H1 (cell line): ENCODE measurements at regions not wholly inside any gene's neighbourhood (a gene's known extent, or its start where the extent isn't known, plus 50 kb on each side); places are given as distances from the start of the nearest gene placed in this dataset.

ENCODE experiments used
- CTCF ChIA-PET: fragments of 300-600 bp; sonication (Branson Sonifier 250); formaldehyde crosslinking; loops from one replicate; lab custom pipeline; 2021; ENCODE audit not compliant: partially characterized antibody; lab: Charles Lee
- POLR2A ChIA-PET: fragments of 300-600 bp; sonication (Branson Sonifier 250); formaldehyde crosslinking; loops from one replicate; lab custom pipeline; 2021; ENCODE audit warnings: inconsistent platforms; ENCODE audit not compliant: partially characterized antibody; lab: Charles Lee
- DNase-seq, 2 experiments: peaks; one replicate each; pipeline versions ENCODE4 v3.0.0 to v3.0.0-alpha.2; 2010 to 2022; ENCODE audit warnings: low spot score in 2 of 2, low read depth in 1 of 2, mixed read lengths in 1 of 2
- FAIRE-seq: peaks from 2 replicates; lab custom pipeline; 2011; peaks lifted over from hg19 to GRCh38; lab: Jason Lieb, UNC
- H2AFZ ChIP-seq: 2 replicates; pipeline ENCODE4 v1.8.1; 2012; ENCODE audit warnings: low read length, inconsistent platforms
- H2AK5ac ChIP-seq: 2 replicates; pipeline ENCODE4 v1.6.1; 2013; ENCODE audit warnings: low read depth, low read length
- H2BK120ac ChIP-seq: replicated peaks from 2 replicates; pipeline ENCODE3; 2013; ENCODE audit warnings: low read depth, low read length, inconsistent platforms
- H2BK12ac ChIP-seq: 2 replicates; pipeline ENCODE4 v1.6.1; 2013; ENCODE audit warnings: low read depth, low read length
- H2BK15ac ChIP-seq: 2 replicates; pipeline ENCODE4 v1.6.1; 2013; ENCODE audit warnings: low read length
- H2BK20ac ChIP-seq: 2 replicates; pipeline ENCODE4 v1.6.1; 2013; ENCODE audit warnings: low read length
- H2BK5ac ChIP-seq: 2 replicates; pipeline ENCODE4 v1.6.1; 2013; ENCODE audit warnings: low read depth, low read length
- H3K14ac ChIP-seq: 2 replicates; pipeline ENCODE4 v1.6.1; 2013; ENCODE audit warnings: inconsistent platforms; ENCODE audit not compliant: insufficient read length
- H3K18ac ChIP-seq: 2 replicates; pipeline ENCODE4 v1.6.1; 2013; ENCODE audit warnings: low read length; ENCODE audit errors: extremely low read depth
- H3K23ac ChIP-seq: 2 replicates; pipeline ENCODE4 v1.6.1; 2013; ENCODE audit warnings: inconsistent platforms; ENCODE audit not compliant: insufficient read length
- H3K23me2 ChIP-seq: 2 replicates; pipeline ENCODE4 v1.6.1; 2013; ENCODE audit warnings: low read depth, low read length
- H3K27ac ChIP-seq: 2 replicates; pipeline ENCODE4 v1.6.1; 2011; ENCODE audit warnings: low read depth, low read length, inconsistent platforms
- H3K27me3 ChIP-seq, 4 experiments: replicated peaks in 1 of 4; 1 replicate in 1 of 4; 2 replicates in 3 of 4; pipeline versions ENCODE4 v1.6.1 to v1.8.1; 2011 to 2013; ENCODE audit warnings: low read length in 3 of 4, mild to moderate bottlenecking in 3 of 4, inconsistent platforms in 2 of 4, mixed read lengths in 2 of 4, moderate library complexity in 1 of 4; ENCODE audit not compliant: control insufficient read depth in 3 of 4, insufficient read depth in 3 of 4; ENCODE audit errors: extremely low read depth in 1 of 4
- H3K36me3 ChIP-seq, 4 experiments: 2 replicates each; pipeline versions ENCODE4 v1.6.1 to v1.8.1; 2011 to 2013; ENCODE audit warnings: mild to moderate bottlenecking in 4 of 4, low read length in 3 of 4, moderate library complexity in 2 of 4, control low read depth in 1 of 4, inconsistent platforms in 1 of 4; ENCODE audit not compliant: insufficient read depth in 4 of 4, control insufficient read depth in 2 of 4
- H3K4ac ChIP-seq: replicated peaks from 2 replicates; pipeline ENCODE3; 2013; ENCODE audit warnings: low read length, low read depth, mixed read lengths, inconsistent platforms; ENCODE audit not compliant: insufficient read length
- H3K4me1 ChIP-seq, 4 experiments: replicated peaks in 1 of 4; 1 replicate in 1 of 4; 2 replicates in 3 of 4; pipeline versions ENCODE4 v1.6.1 to v1.8.1; 2011 to 2013; ENCODE audit warnings: low read length in 3 of 4, inconsistent platforms in 2 of 4, mixed read lengths in 1 of 4; ENCODE audit not compliant: insufficient read depth in 4 of 4, control insufficient read depth in 3 of 4
- H3K4me2 ChIP-seq, 2 experiments: 2 replicates each; pipeline versions ENCODE4 v1.6.1 to v1.8.1; 2011 to 2013; ENCODE audit warnings: low read depth in 2 of 2, low read length in 2 of 2, control low read depth in 1 of 2, inconsistent platforms in 1 of 2, mild to moderate bottlenecking in 1 of 2; ENCODE audit not compliant: insufficient read depth in 1 of 2
- H3K4me3 ChIP-seq, 4 experiments: fragments of 200-600, 300-600 bp in 1 of 4; sonication (generic), shearing (Covaris generic), sonication (Bioruptor Twin) in 1 of 4; 2 replicates each; pipeline versions ENCODE4 v1.5.1 to v1.8.1; 2011 to 2016; ENCODE audit warnings: low read length in 4 of 4, low read depth in 3 of 4, control low read depth in 2 of 4, inconsistent platforms in 2 of 4, mild to moderate bottlenecking in 2 of 4, mixed read lengths in 1 of 4, moderate library complexity in 1 of 4; ENCODE audit not compliant: insufficient read depth in 2 of 4; ENCODE audit errors: extremely low read depth in 1 of 4
- H3K56ac ChIP-seq: replicated peaks from 2 replicates; pipeline ENCODE3; 2013; ENCODE audit warnings: low read depth, mild to moderate bottlenecking, mixed read lengths, low read length, inconsistent platforms; ENCODE audit not compliant: insufficient read length
- H3K79me1 ChIP-seq: 2 replicates; pipeline ENCODE4 v1.6.1; 2013; ENCODE audit warnings: low read depth, low read length, control low read depth
- H3K79me2 ChIP-seq, 2 experiments: 2 replicates each; pipeline versions ENCODE4 v1.6.1 to v1.8.1; 2012 to 2013; ENCODE audit warnings: low read length in 2 of 2, mild to moderate bottlenecking in 2 of 2, inconsistent platforms in 1 of 2; ENCODE audit not compliant: insufficient read depth in 2 of 2, control insufficient read depth in 1 of 2
- H3K9ac ChIP-seq, 4 experiments: replicated peaks in 1 of 4; 1 replicate in 1 of 4; 2 replicates in 3 of 4; pipeline versions ENCODE4 v1.6.1 to v1.8.1; 2011 to 2013; ENCODE audit warnings: low read depth in 3 of 4, low read length in 3 of 4, control low read depth in 2 of 4, mild to moderate bottlenecking in 2 of 4, moderate library complexity in 2 of 4, inconsistent platforms in 1 of 4; ENCODE audit errors: extremely low read depth in 1 of 4
- H3K9me3 ChIP-seq, 2 experiments: 2 replicates each; pipeline versions ENCODE4 v1.6.1 to v1.8.1; 2012 to 2013; ENCODE audit warnings: mild to moderate bottlenecking in 2 of 2, moderate library complexity in 2 of 2, control low read depth in 1 of 2, inconsistent platforms in 1 of 2, low read depth in 1 of 2, low read length in 1 of 2, mixed read lengths in 1 of 2; ENCODE audit not compliant: insufficient read depth in 2 of 2
- H4K20me1 ChIP-seq, 2 experiments: replicated peaks in 1 of 2; 2 replicates each; pipeline versions ENCODE3 to v1.8.1; 2011 to 2013; ENCODE audit warnings: inconsistent platforms in 2 of 2, low read length in 2 of 2, mild to moderate bottlenecking in 1 of 2; ENCODE audit not compliant: insufficient read depth in 2 of 2, control insufficient read depth in 1 of 2
- H4K5ac ChIP-seq: 2 replicates; pipeline ENCODE4 v1.6.1; 2013; ENCODE audit warnings: low read length, low read depth, mixed read lengths, inconsistent platforms; ENCODE audit not compliant: insufficient read length
- H4K8ac ChIP-seq: 2 replicates; pipeline ENCODE4 v1.8.0; 2013; ENCODE audit warnings: mild to moderate bottlenecking, moderate library complexity, low read length, inconsistent platforms; ENCODE audit not compliant: insufficient read depth; ENCODE audit errors: extremely low read depth
- H4K91ac ChIP-seq: replicated peaks from 2 replicates; pipeline ENCODE3; 2013; ENCODE audit warnings: low read length, mixed read lengths, inconsistent platforms; ENCODE audit not compliant: insufficient read length
- BACH1 ChIP-seq: IDR thresholded peaks from 2 replicates; pipeline ENCODE4 v1.6.1; 2012; ENCODE audit warnings: low read length, improper control_type of control experiment
- CHD1 ChIP-seq: IDR thresholded peaks from 2 replicates; pipeline ENCODE4 v1.6.1; 2012; ENCODE audit warnings: low read depth, low read length, improper control_type of control experiment
- JUND ChIP-seq: IDR thresholded peaks from 2 replicates; pipeline ENCODE4 v1.6.1; 2011; ENCODE audit warnings: mild to moderate bottlenecking, improper control_type of control experiment, low read length
- MAFK ChIP-seq: IDR thresholded peaks from 2 replicates; pipeline ENCODE4 v1.6.1; 2012; ENCODE audit warnings: low read depth, mild to moderate bottlenecking, improper control_type of control experiment, low read length
- POU5F1 ChIP-seq: IDR thresholded peaks from 2 replicates; pipeline ENCODE4 v1.6.1; 2011; ENCODE audit warnings: low read depth, mild to moderate bottlenecking, low read length, moderate library complexity
- RNF2 ChIP-seq: fragments of 200-900, 300-1000 bp; sonication (generic); IDR thresholded peaks from 2 replicates; pipeline ENCODE4 v1.7.1; 2016; ENCODE audit warnings: borderline replicate concordance, low read depth, mild to moderate bottlenecking, antibody characterized with exemption, low read length; ENCODE audit not compliant: poor library complexity, severe bottlenecking; ENCODE audit errors: missing control alignments
- SP1 ChIP-seq: IDR thresholded peaks from 2 replicates; pipeline ENCODE4 v1.6.1; 2011; ENCODE audit warnings: low read depth, low read length
- TAF7 ChIP-seq: optimal IDR thresholded peaks from 2 replicates; pipeline ENCODE3; 2011; ENCODE audit warnings: low read depth, mild to moderate bottlenecking, inconsistent platforms, low read length, moderate library complexity, borderline replicate concordance
- TBP ChIP-seq: IDR thresholded peaks from 2 replicates; pipeline ENCODE4 v1.6.1; 2011; ENCODE audit warnings: low read depth, low read length, improper control_type of control experiment
- WGBS, 2 experiments: shearing (Covaris generic) in 1 of 2; methylation state at CpG; one replicate each; pipeline versions ENCODE4 v1.1.6 to v1.1.7; 2013 to 2015; ENCODE audit warnings: low lambda C conversion rate in 2 of 2, mixed read lengths in 2 of 2, inconsistent platforms in 1 of 2, low coverage in 1 of 2, missing lambda C conversion rate in 1 of 2; ENCODE audit not compliant: insufficient replicate concordance in 2 of 2, insufficient coverage in 1 of 2, insufficient read length in 1 of 2; ENCODE audit errors: extremely low coverage in 1 of 2, missing lambda C conversion rate in 1 of 2; 5-methylcytosine and 5-hydroxymethylcytosine counted together

DNA sequence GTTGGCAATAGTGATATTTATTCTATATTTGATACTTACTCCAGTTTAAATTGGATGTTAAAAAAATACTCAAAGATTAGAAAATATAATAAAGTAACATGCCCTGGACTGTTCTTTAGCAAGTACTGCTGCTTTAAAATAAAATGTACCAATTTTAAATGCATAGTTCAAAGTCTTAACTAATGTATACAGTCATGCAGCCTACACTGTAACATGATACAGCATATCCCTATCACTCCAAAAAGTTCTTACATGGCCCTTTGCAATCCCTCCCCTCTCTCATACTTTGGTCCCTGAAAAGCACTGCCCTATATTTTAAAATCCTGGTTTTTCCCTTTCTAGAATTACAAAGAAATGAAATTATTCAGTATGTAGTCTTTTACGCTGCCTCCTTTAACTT is 726.6 kb downstream of the LTN1 start:
- H3K36me3 ChIP-seq, result no peaks in the 10 kb centered on the region
- no peak overlapping the region for H2AFZ ChIP-seq
- no peak overlapping the region for H4K91ac ChIP-seq
- 94% methylated on average over 1 of the region's 1 CpG; no CpG with 5 or more reads in 1 of the 2 experiments for WGBS, 2 experiments
- no peaks in the 10 kb centered on the region for H3K4me1 ChIP-seq
- FAIRE-seq (no peak), DNase-seq (no peak)
- H2BK15ac ChIP-seq, result no peak overlapping the region
- H3K27ac ChIP-seq, result no peak overlapping the region
- H2BK12ac ChIP-seq, result no peak overlapping the region
- no peak overlapping the region for H3K4me2 ChIP-seq
- H3K9me3 ChIP-seq, result no peaks in the 10 kb centered on the region
- POLR2A ChIA-PET, result no interaction called here
- H4K20me1 ChIP-seq, result no peaks in the 10 kb centered on the region
- no peak overlapping the region for H3K14ac ChIP-seq
- H4K5ac ChIP-seq, result no peak overlapping the region
- no peak overlapping the region for H3K9ac ChIP-seq
- H3K23me2 ChIP-seq, result no peaks in the 10 kb centered on the region
- CTCF ChIA-PET, result no interaction called here
- H3K79me2 ChIP-seq, result no peaks in the 10 kb centered on the region
- no peak overlapping the region for H3K23ac ChIP-seq
- no peak overlapping the region for H3K56ac ChIP-seq
- no peak overlapping the region for H2BK20ac ChIP-seq
- no peaks in the 10 kb centered on the region for H3K79me1 ChIP-seq
- H3K18ac ChIP-seq, result no peak overlapping the region
- no peak overlapping the region for H3K4me3 ChIP-seq
- no peak overlapping the region for H2BK5ac ChIP-seq
- H2BK120ac ChIP-seq, result no peak overlapping the region
- no peak overlapping the region for H2AK5ac ChIP-seq
- TF ChIP-seq JUND, result no peak
- TF ChIP-seq BACH1, result peak; percentile 92
- TF ChIP-seq SP1, result no peak
- TF ChIP-seq RNF2, result no peak
- TF ChIP-seq POU5F1, result no peak
- TF ChIP-seq TBP, result no peak
- peak; percentile 69 for TF ChIP-seq MAFK
- no peak for TF ChIP-seq TAF7
- no peak for TF ChIP-seq CHD1
- H4K8ac ChIP-seq, result no peak overlapping the region
- no peaks in the 10 kb centered on the region for H3K27me3 ChIP-seq
- no peak overlapping the region for H3K4ac ChIP-seq
